Transverse colon (tissue), 4 donors: ENCODE measurements at regions not wholly inside any gene's neighbourhood (a gene's known extent, or its start where the extent isn't known, plus 50 kb on each side); places are given as distances from the start of the nearest gene placed in this dataset.

ENCODE experiments used
- CTCF ChIP-seq, 5 experiments: fragments of 200-600 bp in 3 of 5; fragments of 450-650 bp in 2 of 5; sonication (generic) in 3 of 5; IDR thresholded peaks; 1 replicate in 2 of 5; 2 replicates in 3 of 5; pipeline ENCODE4 v1.5.1; 2016 to 2017; ENCODE audit warnings: antibody characterized with exemption in 5 of 5, inconsistent platforms in 3 of 5, mild to moderate bottlenecking in 2 of 5, moderate library complexity in 1 of 5
- EP300 ChIP-seq: sonication (generic); formaldehyde crosslinking; IDR thresholded peaks from one replicate; pipeline ENCODE4 v1.6.1; 2017; ENCODE audit warnings: antibody characterized with exemption, low read depth
- POLR2A ChIP-seq: fragments of 450-650 bp; IDR thresholded peaks from one replicate; pipeline ENCODE4 v1.6.1; 2016; ENCODE audit warnings: antibody characterized with exemption, mild to moderate bottlenecking, moderate library complexity
- POLR2AphosphoS5 ChIP-seq, 3 donors: sonication (generic); formaldehyde crosslinking; IDR thresholded peaks; one replicate each; pipeline ENCODE4 v1.6.1; 2016; ENCODE audit warnings: antibody characterized with exemption in 3 of 3

GRCh38 chr1:76687307-76688175, 179.7 kb upstream of the ST6GALNAC5 start:
- TF ChIP-seq POLR2A (no peak), CTCF (IDR thresholded peaks at IDR 0.05) (no peak), POLR2AphosphoS5 (IDR thresholded peaks at IDR 0.05) (no peak), EP300 (no peak)
